HepG2 (cell line): ENCODE measurements at regions not wholly inside any gene's neighbourhood (a gene's known extent, or its start where the extent isn't known, plus 50 kb on each side); places are given as distances from the start of the nearest gene placed in this dataset.

Experiments used
- ATAC-seq: fragments of 200-7000 bp; cut with Tn5 transposase; 3 replicates; pipeline ENCODE4 v1.9.1; 2020; ENCODE audit warnings: mild to moderate bottlenecking, moderate library complexity
- BruUV-seq: library from RNA; stranded (reverse); fragments of 400-500 nt; replicated peaks from 2 replicates; lab custom pipeline; 2021; lab: Mats Ljungman, UMichigan
- CTCF ChIA-PET: fragments of 300-600 bp; formaldehyde crosslinking; extraction: SDS; loops from one replicate; lab custom pipeline; 2021; ENCODE audit warnings: low total read pairs, inconsistent platforms, low intra/inter-chr PET ratio; lab: Yijun Ruan, JAX
- POLR2A ChIA-PET: fragments of 350-600 bp; sonication (Branson Sonifier 250); formaldehyde crosslinking; loops from one replicate; lab custom pipeline; 2020; ENCODE audit warnings: antibody characterized with exemption, inconsistent platforms; lab: Yijun Ruan, JAX
- DNase-seq: peaks from one replicate; pipeline ENCODE4 v3.0.0-alpha.2; 2015; ENCODE audit warnings: low spot score
- FAIRE-seq: peaks from 3 replicates; lab custom pipeline; 2011; peaks lifted over from hg19 to GRCh38; lab: Jason Lieb, UNC
- H2AFZ ChIP-seq: one replicate; pipeline ENCODE4 v1.6.1; 2011; ENCODE audit warnings: low read length, inconsistent platforms
- H3K27ac ChIP-seq: fragments of 300-600 bp; 3 replicates; pipeline ENCODE4 v1.8.0; 2011; ENCODE audit warnings: mixed run types, mild to moderate bottlenecking, mixed read lengths, low read length, inconsistent platforms; ENCODE audit not compliant: insufficient read depth; ENCODE audit errors: extremely low read length
- H3K27me3 ChIP-seq, 2 experiments: fragments of 200-600 bp in 1 of 2; 2 replicates in 1 of 2; 3 replicates in 1 of 2; pipeline versions ENCODE4 v1.6.0 to v1.8.0; 2011; ENCODE audit warnings: low read length in 2 of 2, mild to moderate bottlenecking in 2 of 2, moderate library complexity in 2 of 2, inconsistent platforms in 1 of 2; ENCODE audit not compliant: insufficient read depth in 2 of 2, control insufficient read depth in 1 of 2
- H3K36me3 ChIP-seq, 2 experiments: fragments of 200-600 bp in 1 of 2; replicated peaks in 1 of 2; 2 replicates in 1 of 2; 3 replicates in 1 of 2; pipeline versions ENCODE4 v1.5.1 to v1.8.0; 2011; ENCODE audit warnings: low read length in 2 of 2, inconsistent platforms in 1 of 2; ENCODE audit not compliant: insufficient read depth in 2 of 2, control insufficient read depth in 1 of 2
- H3K4me1 ChIP-seq: 2 replicates; pipeline ENCODE4 v1.5.1; 2012; ENCODE audit warnings: low read length, inconsistent platforms; ENCODE audit not compliant: insufficient read depth
- H3K4me2 ChIP-seq: 2 replicates; pipeline ENCODE4 v1.6.0; 2011; ENCODE audit warnings: low read depth, low read length, inconsistent platforms
- H3K4me3 ChIP-seq, 3 experiments: fragments of 200-600 bp in 1 of 3; sonication (generic), shearing (Covaris generic) in 1 of 3; replicated peaks in 1 of 3; 2 replicates each; pipeline ENCODE4 v1.5.1; 2011 to 2016; ENCODE audit warnings: low read length in 3 of 3, inconsistent platforms in 2 of 3, low read depth in 2 of 3, mild to moderate bottlenecking in 2 of 3, control low read depth in 1 of 3, mixed read lengths in 1 of 3; ENCODE audit not compliant: insufficient read depth in 1 of 3
- H3K79me2 ChIP-seq: one replicate; pipeline ENCODE4 v1.6.1; 2011; ENCODE audit warnings: low read length, inconsistent platforms; ENCODE audit not compliant: insufficient read depth
- H3K9ac ChIP-seq: 2 replicates; pipeline ENCODE4 v1.6.0; 2011; ENCODE audit warnings: mild to moderate bottlenecking, low read depth, low read length, inconsistent platforms; ENCODE audit not compliant: insufficient read depth
- H3K9me3 ChIP-seq: 2 replicates; pipeline ENCODE4 v1.5.1; 2012; ENCODE audit warnings: mild to moderate bottlenecking, low read length
- H4K20me1 ChIP-seq: 2 replicates; pipeline ENCODE4 v1.6.0; 2011; ENCODE audit warnings: inconsistent platforms, mild to moderate bottlenecking, low read length, moderate library complexity; ENCODE audit not compliant: insufficient read depth
- ELF3 ChIP-seq: IDR thresholded peaks from 2 replicates; pipeline ENCODE4 v1.6.1; 2016; ENCODE audit warnings: missing genetic modification reagents, missing compliant biosample characterization
- MAFF ChIP-seq: IDR thresholded peaks from 2 replicates; pipeline ENCODE4 v1.6.1; 2011; ENCODE audit warnings: low read depth, low read length, improper control_type of control experiment
- RARG ChIP-seq: sonication (generic); formaldehyde crosslinking; IDR thresholded peaks from 2 replicates; pipeline ENCODE4 v1.4.0; 2020; ENCODE audit warnings: low read depth, mild to moderate bottlenecking, missing genetic modification reagents
- SALL1 ChIP-seq: sonication (generic); formaldehyde crosslinking; IDR thresholded peaks from 2 replicates; pipeline ENCODE4 v1.8.0; 2022; ENCODE audit warnings: mild to moderate bottlenecking, missing genetic modification reagents
- ZFP41 ChIP-seq: sonication (generic); formaldehyde crosslinking; IDR thresholded peaks from 2 replicates; pipeline ENCODE4 v1.4.0; 2020; ENCODE audit warnings: mild to moderate bottlenecking, missing genetic modification reagents, borderline replicate concordance
- ZIK1 ChIP-seq: sonication (generic); formaldehyde crosslinking; IDR thresholded peaks from 2 replicates; pipeline ENCODE4 v1.5.0; 2020; ENCODE audit warnings: mild to moderate bottlenecking, low read depth, missing genetic modification reagents, borderline replicate concordance
- ZNF570 ChIP-seq: sonication (generic); formaldehyde crosslinking; IDR thresholded peaks from 2 replicates; pipeline ENCODE4 v1.4.0; 2020; ENCODE audit warnings: mild to moderate bottlenecking, missing genetic modification reagents, borderline replicate concordance
- WGBS: methylation state at CpG from one replicate; pipeline ENCODE4 v1.1.6; 2017; ENCODE audit warnings: low lambda C conversion rate; 5-methylcytosine and 5-hydroxymethylcytosine counted together
- in situ Hi-C: cut with HindIII; loops from 2 replicates; pipeline ENCODE4 v1.10.0; 2017; ENCODE audit warnings: low pct_unique_long_range_greater_than_20kb; ENCODE audit not compliant: extremely low pct_ligation_motif_present
- intact Hi-C: fragments of 100-400 bp; cut with micrococcal nuclease; formaldehyde crosslinking; loops from one replicate; pipeline ENCODE4 v1.10.0; 2022; ENCODE audit not compliant: unreplicated experiment
- TF ChIP-seq, protein P1 (sequence below): fragments of 450-650 bp; IDR thresholded peaks from 2 replicates; pipeline ENCODE4 v1.6.1; 2017
- TF ChIP-seq, protein P2 (sequence below): sonication (generic); formaldehyde crosslinking; IDR thresholded peaks from 2 replicates; pipeline ENCODE4 v1.5.0; 2020; ENCODE audit warnings: missing genetic modification reagents
- TF ChIP-seq, protein P3 (sequence below): sonication (generic); formaldehyde crosslinking; conservative IDR thresholded peaks from 2 replicates; pipeline ENCODE4 v1.4.0; 2020; ENCODE audit warnings: missing genetic modification reagents
- TF ChIP-seq, protein P4 (sequence below): sonication (generic); formaldehyde crosslinking; IDR thresholded peaks from 2 replicates; pipeline ENCODE4 v1.4.0; 2020; ENCODE audit warnings: missing genetic modification reagents, mild to moderate bottlenecking, borderline replicate concordance

DNA sequence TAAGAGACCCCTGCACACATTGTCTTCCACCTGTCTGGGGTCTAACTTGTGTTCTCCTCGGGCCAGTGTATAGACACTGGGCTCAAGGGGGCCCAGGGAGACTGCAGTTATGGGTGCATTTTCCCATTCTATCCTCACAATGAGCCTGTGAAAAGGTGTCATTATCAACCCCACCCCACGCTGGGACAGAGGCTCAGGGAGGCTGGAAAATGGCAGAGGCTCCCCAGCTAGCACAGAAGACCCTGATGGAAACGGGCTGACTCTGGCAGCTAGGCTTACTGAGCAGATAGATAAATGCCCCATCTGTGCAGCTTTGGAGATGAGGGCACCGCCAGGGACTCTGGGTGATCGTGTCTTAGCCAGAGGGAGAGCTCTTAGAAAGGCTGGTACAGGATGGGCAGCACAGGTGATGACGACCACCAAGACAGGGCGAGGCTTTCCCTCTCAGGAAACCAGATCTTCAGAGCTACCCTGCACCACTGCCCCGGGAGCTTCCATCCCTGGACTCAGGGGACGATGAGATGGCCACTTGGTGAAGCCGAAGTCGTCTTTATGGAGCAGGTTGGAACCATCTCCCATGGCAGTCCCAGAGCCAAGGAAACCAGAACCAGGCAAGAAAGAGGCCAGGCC, 58.2 kb upstream of the CHST15 start:
- no peaks in the 10 kb centered on the region for H3K36me3 ChIP-seq
- no peak for DNase-seq
- ChIA-PET CTCF (no interaction called here), POLR2A (no interaction called here)
- no peaks in the 10 kb centered on the region for H4K20me1 ChIP-seq
- WGBS = 50% methylated on average over 6 of the region's 11 CpGs
- TF ChIP-seq, protein P1, sequence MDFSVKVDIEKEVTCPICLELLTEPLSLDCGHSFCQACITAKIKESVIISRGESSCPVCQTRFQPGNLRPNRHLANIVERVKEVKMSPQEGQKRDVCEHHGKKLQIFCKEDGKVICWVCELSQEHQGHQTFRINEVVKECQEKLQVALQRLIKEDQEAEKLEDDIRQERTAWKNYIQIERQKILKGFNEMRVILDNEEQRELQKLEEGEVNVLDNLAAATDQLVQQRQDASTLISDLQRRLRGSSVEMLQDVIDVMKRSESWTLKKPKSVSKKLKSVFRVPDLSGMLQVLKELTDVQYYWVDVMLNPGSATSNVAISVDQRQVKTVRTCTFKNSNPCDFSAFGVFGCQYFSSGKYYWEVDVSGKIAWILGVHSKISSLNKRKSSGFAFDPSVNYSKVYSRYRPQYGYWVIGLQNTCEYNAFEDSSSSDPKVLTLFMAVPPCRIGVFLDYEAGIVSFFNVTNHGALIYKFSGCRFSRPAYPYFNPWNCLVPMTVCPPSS = no peak
- no peak for TF ChIP-seq ZFP41 (CRISPR knock-in tag)
- no peak for TF ChIP-seq ZNF570 (CRISPR knock-in tag)
- no peak for TF ChIP-seq MAFF
- no peak for TF ChIP-seq SALL1 (CRISPR knock-in tag)
- TF ChIP-seq, protein P2, sequence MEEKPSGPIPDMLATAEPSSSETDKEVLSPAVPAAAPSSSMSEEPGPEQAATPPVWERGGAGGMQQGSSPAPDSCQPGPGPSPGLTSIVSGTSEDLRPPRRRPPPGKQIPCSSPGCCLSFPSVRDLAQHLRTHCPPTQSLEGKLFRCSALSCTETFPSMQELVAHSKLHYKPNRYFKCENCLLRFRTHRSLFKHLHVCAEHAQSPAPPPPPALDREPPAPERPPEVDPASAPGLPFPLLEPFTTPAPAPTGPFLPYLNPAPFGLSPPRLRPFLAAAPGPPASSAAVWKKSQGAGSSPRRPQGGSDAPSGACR (CRISPR knock-in tag) = no peak
- TF ChIP-seq ELF3 (CRISPR knock-in tag) = no peak
- TF ChIP-seq, protein P3, sequence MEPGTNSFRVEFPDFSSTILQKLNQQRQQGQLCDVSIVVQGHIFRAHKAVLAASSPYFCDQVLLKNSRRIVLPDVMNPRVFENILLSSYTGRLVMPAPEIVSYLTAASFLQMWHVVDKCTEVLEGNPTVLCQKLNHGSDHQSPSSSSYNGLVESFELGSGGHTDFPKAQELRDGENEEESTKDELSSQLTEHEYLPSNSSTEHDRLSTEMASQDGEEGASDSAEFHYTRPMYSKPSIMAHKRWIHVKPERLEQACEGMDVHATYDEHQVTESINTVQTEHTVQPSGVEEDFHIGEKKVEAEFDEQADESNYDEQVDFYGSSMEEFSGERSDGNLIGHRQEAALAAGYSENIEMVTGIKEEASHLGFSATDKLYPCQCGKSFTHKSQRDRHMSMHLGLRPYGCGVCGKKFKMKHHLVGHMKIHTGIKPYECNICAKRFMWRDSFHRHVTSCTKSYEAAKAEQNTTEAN (CRISPR knock-in tag) = no peak
- no peak for TF ChIP-seq ZIK1 (CRISPR knock-in tag)
- TF ChIP-seq, protein P4, sequence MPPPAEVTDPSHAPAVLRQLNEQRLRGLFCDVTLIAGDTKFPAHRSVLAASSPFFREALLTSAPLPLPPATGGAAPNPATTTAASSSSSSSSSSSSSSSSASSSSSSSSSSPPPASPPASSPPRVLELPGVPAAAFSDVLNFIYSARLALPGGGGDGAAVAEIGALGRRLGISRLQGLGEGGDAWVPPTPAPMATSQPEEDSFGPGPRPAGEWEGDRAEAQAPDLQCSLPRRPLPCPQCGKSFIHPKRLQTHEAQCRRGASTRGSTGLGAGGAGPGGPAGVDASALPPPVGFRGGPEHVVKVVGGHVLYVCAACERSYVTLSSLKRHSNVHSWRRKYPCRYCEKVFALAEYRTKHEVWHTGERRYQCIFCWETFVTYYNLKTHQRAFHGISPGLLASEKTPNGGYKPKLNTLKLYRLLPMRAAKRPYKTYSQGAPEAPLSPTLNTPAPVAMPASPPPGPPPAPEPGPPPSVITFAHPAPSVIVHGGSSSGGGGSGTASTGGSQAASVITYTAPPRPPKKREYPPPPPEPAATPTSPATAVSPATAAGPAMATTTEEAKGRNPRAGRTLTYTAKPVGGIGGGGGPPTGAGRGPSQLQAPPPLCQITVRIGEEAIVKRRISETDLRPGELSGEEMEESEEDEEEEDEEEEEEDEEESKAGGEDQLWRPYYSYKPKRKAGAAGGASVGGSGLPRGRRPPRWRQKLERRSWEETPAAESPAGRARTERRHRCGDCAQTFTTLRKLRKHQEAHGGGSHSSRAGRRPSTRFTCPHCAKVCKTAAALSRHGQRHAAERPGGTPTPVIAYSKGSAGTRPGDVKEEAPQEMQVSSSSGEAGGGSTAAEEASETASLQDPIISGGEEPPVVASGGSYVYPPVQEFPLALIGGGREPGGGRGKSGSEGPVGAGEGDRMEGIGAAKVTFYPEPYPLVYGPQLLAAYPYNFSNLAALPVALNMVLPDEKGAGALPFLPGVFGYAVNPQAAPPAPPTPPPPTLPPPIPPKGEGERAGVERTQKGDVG (CRISPR knock-in tag) = no peak
- TF ChIP-seq RARG = no peak
- H3K9me3 ChIP-seq = no peaks in the 10 kb centered on the region
- no peak overlapping the region for H3K27ac ChIP-seq
- in situ Hi-C loops (no loop called here), intact Hi-C loops (loop anchor here (10.0 kb wide), 2 partner anchors 127 to 157 kb away; no protein-coding TSS in a partner anchor)
- no peak for FAIRE-seq
- ATAC-seq = no peak
- H3K4me1 ChIP-seq = peaks cover 40% of the 10 kb centered on the region
- peaks cover 0 to 11% of the 10 kb centered on the region in 2 experiments; a peak in 4 of 5 replicates for H3K27me3 ChIP-seq
- BruUV-seq = no TSS peak
- H3K4me2 ChIP-seq = peak overlapping the region; percentile 53
- H3K4me3 ChIP-seq = no peak overlapping the region
- no peak overlapping the region for H2AFZ ChIP-seq
- no peaks in the 10 kb centered on the region for H3K79me2 ChIP-seq
- no peak overlapping the region for H3K9ac ChIP-seq
